GM19455 (cell line): ENCODE measurements at regions not wholly inside any gene's neighbourhood (a gene's known extent, or its start where the extent isn't known, plus 50 kb on each side); places are given as distances from the start of the nearest gene placed in this dataset.

Source experiments
- ATAC-seq: cut with Tn5 transposase; IDR thresholded peaks from one replicate; pipeline ENCODE4 v1.9.1; 2021; ENCODE audit not compliant: unreplicated experiment

DNA sequence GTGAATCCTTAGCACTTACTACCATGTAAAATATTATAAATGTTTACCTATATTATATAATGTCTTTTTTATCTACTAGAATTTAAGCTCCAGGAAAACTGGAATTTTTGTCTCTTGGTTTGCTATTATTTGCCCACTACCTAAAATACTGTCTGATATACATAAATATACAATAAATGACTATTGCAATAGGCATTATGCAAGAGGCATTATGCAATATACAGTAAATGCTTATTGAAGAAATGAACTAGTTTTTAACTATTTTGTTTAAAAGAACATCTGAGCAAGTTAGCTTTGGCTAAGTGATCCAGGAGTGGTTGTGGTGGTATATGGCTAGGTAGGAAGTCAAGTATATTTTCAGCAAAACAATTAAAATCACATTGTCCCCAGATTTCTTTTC is 640.2 kb upstream of the PKN2 start:
- no peak for ATAC-seq

DNA sequence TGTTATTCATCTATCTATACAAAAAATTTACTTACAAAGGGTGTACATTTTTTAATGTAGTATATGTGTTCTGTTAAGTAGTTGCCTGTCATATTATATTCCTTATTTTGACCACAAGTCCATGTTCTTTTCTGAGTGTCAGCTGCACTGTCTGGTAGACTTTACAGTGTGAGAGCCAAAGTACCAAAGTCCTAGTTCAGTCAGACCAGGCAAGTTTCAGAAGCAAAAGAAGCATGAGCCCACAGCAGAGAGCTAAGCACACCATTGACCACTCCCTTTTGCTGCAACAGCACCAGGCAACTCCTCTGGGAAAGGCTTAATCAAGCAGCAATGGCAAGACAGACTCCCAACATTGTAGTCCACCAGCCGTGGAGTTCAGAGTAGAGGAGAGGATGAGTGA is 631.9 kb upstream of the PKN2 start:
- ATAC-seq = no peak

DNA sequence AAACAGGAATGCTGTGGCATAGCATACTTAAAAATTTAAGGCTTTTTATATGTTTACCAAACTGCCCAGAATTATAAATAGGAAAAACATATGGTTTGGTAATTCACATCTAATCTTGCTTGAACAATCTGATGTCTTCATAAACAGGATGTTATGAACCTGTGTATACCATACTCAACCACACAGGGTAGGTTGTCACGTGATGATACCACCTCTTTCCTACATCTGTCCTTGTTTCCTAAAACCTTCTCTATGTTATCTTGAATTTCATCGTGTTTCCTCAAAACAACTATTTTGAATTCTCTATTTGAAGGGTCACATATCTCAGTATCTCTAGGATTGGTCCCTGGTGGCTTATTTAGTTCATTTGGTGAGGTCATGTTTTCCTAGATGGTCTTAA is 631.0 kb upstream of the PKN2 start:
- ATAC-seq = no peak

DNA sequence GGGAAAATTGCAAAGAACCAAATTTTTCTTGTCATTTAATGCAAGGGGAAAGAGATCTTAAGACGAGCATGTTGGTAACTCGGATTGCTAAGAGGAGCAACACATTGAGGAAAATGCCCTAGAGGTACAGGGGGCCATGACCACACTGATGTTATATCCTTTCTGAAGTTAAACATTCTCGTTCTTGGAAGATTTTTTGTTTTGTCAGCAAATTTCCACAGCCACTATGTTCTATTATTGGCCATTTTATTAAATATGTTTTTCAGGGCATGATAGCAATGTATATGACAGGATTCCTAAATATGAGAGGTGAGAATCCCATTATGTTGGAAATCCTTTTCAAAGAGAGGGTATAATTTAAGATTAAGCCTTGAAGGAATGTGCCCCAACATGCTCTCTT is 627.2 kb upstream of the PKN2 start:
- no peak for ATAC-seq

DNA sequence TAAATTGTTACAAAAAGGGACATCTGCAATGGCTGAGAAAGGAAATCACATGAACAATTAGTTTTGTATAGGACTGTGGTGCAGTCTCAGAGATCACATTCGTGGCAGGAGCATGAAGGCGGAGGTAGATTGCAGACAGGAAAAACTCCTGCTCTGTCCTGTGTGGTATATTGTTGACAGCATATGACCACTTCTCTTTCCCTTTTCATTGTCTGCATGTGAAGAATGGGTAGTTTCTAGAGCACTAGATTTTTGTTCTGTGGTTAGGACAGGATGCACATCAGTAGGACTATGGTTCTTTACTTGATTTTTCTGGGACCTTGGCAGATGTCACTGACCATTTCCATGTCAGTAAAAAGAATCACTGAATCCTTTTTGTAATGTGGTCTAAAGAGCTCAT is 625.9 kb upstream of the PKN2 start:
- ATAC-seq = no peak

DNA sequence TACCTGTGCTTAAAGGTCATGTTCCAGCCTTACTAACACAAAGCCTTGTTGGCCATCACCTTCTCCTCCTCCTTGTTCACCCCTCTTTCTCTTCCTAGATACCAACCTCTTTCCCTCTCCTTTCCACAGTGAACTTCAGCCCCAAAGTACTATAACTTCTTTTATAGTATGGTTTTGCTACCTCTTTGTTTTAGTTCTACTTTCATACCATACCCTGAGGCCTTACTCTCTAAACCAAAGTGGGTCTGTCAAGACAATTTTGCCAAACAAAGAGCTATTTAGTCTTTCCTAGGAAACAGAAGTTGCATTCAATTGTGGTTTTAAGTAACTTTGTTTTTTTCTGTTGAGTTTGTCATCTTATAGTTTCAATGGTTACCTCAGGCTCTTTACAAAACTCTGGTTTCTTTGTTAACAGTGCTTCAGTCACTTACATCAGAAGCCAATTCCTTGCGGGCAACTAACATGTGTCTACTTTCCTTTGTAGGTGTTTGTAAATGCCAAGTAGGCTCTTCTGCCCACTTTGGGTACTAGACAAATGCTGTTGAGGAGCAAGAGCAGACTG is 623.9 kb upstream of the PKN2 start:
- no peak for ATAC-seq

DNA sequence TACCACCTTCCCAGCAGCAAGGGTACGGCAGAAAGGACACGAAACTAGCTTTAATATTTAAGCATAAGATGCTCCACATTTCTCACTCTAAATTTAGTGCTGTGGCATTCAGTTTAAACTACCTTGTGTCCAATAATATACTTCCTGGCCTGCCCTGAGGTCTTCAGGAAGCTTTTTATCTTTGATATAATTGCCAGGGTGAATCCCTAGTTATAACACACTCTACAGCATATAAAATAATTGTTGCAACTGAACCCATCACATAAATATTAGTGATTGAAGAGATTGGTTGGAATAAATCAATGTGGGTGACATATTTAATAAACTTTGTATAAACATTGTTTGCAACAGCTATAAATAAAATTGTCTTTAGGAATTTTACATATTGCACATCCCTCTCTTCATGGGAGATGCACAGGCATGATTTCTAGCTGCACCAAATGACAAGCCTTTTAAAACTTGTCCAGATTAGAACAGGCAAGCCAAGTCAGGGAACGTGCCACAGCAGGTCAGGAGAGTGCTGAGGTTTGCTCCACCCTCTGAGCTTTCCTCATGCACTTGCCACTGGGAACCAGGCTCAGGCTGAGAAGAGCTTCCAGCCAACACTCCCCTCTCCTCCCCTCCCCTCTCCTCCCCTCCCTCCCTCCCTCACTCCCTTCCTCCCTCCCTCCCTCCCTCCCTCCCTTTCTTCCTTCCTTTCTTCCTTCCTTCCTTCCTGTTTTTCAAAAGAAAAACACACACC is 623.2 kb upstream of the PKN2 start:
- no peak for ATAC-seq

DNA sequence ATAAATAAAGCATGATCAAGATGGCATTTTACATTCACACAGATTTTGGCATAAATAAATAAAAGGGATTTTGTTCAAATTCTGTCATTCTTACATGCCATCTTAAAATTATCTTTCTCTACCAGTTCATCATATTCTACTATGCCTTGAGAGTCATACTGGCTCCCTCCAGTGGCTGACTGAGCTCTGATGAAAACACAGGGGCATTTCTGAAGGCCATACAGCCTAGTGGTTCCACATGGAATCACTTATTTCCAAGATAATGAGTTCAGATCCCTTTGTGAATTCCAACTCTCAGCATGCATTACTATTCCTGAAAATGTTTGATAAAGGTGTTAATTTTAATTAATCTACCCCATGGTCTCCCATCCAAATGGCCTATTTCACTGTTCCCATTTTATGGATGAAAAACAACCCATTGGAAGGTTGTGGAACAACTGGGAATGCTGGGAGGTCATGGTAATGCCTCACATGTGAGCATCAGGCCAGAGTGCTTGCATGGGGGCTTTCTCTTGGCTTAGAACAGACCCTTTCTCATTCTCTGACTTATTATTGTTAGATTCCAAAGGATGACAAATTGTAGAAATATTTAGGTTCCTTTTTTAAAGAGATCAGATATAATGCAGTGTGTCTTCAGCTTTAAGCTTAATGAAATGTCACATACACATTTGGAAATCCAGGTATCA is 622.4 kb upstream of the PKN2 start:
- ATAC-seq = peak; percentile 57

DNA sequence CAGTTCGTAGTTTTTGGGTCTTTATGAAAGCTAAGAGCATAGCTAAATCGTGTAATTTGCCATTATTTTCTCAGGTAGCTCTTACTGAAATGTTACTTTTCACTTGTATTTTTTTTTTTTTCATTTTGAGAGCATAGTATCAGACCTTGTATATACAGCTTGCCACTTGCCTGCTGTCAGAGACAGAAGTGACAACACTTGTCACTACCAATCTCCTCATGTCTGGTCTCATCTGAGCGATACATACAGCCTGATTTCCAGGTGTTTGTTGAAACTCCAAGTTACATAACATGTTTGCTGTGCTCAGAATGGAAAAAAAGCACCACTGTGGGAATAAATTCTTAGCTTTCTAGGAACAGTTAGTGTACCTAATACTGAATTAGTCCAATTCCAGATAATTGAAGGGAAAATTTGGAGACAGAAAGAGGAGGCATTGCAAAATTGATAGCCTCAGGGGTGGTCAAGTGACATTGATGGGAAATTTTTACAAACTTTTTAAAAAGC is 621.4 kb upstream of the PKN2 start:
- ATAC-seq = no peak

DNA sequence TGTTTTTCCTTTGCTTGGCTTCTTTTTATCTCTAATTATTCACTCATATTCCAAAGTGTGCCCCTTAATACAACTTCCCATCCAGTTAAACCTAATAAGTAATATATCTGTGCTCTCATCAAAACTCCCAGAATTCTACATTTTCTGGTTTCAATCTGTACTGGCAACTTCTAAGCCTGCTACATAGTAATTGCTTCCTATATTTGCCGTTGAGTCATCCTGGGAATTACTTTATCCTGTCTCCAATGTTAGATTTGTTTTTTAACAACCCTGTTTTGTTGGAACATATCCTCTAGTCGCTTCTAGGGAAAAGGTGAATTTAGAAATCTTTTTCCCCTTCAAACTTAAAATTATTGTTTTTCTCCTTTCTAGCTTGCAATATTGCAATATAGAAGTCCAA is 620.5 kb upstream of the PKN2 start:
- no peak for ATAC-seq

DNA sequence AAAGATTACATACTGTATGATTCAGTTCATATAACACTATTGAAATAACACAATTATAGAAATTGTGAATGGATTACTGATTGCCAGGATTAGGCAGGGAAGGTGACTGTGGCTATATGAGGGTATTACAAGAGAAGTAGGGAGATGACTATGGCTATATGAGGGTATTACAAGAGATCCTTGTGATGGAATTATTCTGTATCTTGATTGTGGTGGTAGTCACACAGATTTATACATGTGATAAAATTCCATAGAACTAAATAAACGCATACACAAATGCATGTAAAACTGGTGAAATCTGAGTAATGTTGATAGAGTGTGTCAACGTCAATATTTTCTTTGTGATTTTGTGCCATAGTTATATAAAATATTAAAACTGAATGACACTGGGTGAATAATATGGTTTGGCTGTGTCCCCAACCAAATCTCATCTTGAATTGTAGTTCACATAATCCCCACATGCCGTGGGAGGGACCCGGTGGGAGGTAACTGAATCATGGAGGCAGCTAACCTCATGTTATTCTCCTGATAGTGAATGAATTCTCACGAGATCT is 615.6 kb upstream of the PKN2 start:
- no peak for ATAC-seq

DNA sequence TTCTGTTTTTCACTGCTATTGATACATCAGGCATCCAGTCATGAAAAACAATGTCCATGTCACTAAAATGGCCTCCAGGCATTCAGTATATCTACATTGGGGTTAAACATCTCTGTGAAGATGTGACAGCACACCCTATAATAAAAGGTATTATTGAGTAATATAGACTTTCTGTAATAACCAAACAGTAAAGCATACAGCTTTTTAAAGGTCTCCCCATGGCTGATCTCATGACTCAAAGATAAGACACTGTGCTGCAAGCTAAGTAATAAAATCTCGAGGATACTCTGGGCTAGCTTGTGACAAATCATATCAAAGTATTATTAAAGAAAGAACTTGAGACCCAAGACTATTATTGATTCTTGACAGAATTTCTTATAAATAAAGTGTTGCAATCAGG is 613.1 kb upstream of the PKN2 start:
- ATAC-seq = no peak

DNA sequence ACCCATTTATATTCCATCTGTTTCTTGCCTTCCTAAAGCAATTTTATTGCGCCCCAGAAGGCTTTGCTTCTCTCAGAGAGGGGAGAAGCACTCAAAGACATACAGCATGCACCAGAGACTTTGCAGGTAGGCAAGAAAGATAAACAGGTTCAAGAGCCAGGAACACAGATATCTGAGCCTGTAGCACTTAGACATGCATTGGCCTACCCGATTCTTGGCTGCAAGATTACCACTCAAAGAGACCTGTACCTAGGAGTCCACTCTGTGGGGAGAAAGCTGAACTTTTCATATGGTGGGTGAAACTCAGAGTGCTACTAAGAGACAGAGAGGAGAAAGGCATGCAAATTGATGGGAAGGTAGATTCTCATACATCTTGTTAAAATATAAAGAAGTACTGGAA is 609.4 kb upstream of the PKN2 start:
- ATAC-seq = no peak

DNA sequence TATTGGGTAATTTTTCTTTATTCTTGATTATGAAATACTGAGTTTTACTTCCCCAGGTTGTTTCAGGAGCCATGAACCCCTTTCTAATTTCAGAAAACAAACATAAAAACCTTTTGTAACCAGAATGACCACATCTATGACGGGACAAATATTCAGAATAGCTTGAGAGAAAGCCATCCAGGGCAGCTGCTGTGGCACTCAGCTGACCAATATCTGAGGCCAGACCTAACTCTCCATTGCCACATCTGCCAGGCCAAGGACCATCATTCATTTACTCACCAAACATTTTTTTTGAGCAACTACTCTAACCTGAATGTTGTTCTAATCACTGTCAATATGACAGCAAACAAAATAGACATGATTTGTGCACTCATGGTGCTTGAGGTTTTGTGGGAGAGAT is 608.3 kb upstream of the PKN2 start:
- ATAC-seq = no peak

DNA sequence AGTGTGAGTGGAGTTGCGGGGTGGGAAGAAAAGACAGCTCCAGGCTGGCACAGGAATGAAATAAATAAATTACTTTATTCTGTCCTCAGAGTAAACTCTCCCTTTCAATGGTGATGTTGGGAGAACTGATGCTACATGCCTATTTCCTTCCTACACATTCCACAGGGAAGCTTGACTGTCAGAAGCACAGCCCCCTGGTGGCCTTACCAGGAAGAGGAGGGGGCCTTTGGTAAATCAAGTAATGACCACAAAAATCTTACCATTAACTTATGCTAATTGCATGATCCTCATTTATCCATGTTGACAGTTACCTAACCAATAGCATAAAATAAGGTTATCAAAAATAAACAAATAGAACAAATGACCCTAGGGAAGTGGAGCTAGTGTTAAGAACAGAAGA is 605.0 kb upstream of the PKN2 start:
- no peak for ATAC-seq

DNA sequence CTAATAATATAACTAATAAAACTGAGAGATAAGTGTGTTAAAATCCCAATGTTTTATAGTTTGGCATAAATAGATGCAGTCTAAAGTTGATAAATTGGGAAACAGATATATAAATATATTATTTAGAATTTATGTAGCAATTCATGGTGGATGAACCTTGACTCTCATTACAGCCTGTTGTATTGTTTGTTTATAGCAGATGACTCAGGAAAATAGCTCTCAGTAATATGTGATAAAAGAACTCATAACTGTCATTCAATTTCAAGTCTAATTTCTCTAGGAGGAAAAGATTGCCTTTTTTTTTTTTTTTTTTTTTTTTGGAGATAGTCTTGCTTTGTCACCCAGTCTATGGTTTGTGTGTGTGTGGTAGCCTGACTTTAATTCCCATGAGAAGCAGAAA is 603.2 kb upstream of the PKN2 start:
- ATAC-seq = no peak

DNA sequence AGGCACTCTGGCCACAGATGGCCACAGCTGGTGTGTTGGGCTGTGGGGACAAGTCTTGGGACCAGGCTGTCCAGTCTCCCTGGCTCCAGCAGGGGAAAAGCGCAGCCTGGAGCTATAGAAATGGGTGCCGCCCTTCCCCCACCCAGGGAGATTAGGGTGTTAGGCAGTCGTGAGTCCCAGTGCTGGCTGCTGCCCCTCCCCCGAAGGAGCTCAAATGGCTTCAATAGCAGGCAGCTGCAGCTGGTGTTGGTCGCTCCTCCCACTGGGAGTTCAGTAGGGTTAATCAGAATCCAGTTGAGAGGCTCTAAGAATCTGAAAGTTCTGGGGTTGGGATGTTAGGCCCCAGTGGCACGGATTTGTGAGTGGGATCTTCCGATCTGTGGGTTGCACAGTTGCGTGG is 595.6 kb upstream of the PKN2 start:
- ATAC-seq = no peak

DNA sequence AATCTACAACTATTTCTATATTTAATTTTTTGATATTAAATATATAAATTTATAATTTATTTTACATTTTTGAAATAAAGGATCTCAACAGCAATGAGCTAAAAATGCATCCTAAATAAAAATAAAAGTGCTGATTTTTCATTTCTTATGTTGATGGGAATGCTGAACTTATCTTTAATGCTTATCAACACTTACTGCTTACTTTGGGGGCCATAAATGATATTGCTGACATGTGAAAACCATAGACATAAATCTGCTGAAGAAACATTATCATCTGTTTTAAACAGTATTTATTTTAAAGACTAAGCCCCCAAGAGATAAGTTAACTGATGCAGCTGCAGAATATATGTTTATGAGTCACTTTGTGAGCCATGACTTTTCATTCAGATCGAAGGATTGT is 594.1 kb upstream of the PKN2 start:
- ATAC-seq = no peak

DNA sequence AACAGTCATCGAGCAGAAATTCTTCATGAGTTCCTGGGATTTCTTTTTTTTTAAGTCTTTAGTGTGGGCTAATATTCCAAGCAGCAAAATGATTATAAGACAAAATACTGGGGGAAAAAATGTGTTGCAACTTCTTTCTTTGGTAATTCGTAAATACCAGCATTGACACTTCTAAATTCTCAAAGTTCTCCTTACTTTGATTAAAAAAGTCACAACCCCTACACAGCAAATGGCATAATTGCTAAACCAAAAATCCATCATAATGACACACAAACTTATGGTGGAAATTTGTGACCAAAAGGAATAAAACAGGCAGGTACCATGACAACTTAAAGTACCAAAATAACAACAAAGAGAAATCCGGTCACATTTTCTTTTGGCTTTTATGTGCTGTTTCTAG is 585.2 kb upstream of the PKN2 start:
- ATAC-seq = no peak

DNA sequence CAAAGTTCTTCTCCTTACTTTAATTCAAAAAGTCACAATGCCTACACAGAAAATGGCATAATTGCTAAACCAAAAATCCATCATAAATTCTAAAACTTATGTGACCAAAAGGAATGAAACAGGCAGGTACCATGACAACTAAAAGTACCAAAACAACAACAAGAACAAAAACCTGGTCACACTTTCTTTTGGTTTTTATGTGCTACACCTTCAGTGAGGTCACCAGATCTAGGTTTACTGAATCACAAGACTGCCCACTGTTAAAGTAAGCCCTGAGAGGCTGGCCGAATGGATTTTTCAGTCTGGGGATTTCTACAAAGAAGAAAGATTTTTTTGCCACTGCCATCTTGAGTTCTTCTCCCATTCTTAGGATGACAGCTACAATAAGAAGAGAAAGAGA is 583.0 kb upstream of the PKN2 start:
- no peak for ATAC-seq

DNA sequence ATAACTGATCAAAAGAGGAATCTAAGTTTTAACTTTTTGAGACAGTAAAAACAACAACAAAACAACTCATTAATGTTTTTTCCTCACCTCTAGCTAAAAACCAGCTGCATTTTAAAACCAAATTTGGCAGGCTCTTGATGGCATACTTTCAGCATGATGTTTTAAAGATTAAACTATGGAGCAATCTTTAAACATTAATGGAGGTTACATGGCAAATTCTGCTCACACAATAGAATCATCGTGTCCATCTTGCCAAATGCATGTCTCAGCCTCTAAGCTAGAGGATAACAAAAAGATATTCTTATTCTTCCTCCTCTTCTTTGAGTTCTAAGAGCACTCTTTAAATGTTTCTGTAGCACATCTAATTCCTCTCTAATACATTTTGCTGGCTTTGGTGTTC is 579.8 kb upstream of the PKN2 start:
- ATAC-seq = no peak

DNA sequence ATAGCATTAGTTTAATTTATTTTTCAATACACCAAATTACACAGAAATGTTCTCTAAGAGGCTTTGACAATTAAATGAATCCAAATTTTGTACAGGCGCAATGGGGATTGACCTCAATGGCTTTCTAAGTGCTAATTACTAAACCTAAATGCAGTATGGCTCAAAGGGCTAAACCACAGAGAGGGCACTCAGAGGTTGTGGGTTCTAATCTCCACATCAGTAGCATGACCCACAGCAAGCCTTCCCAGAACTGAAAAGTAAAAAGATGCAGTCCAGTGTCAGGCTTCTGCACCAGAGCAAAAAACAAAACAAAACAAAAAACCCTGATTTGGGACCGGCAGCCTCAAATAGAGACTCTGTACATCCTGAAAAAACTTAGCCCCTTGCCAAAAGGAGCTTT is 579.2 kb upstream of the PKN2 start:
- ATAC-seq = no peak
